ENCODE measurements at regions not wholly inside any gene's neighbourhood (a gene's known extent, or its start where the extent isn't known, plus 50 kb on each side); places are given as distances from the start of the nearest gene placed in this dataset.
"Not testable (repeated sequence)": the region's sequence is repeated elsewhere in the genome, so short reads cannot be mapped to it uniquely, and the experiment has no call there.

DNA sequence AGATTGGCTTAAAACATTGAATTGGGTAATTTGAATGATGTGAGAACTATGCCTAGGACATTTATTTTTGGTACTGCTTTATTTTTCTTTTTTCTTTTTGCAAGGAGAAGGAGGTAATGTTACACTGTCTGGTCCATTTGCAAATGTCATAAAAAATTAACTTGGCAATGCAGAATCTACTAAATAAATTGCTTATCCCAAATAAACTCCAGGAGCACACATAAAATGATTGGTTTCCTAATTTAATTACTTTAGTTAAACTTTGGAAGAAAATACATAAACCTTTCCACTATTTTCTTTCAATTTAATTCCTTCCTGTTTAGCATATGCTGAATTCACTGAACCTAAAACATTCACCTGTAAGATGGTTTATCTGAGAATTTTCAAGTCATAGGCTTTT lies 238.4 kb upstream of the ETAA1 start:
- Histone ChIP-seq H3K36me3 (no peaks in the 10 kb centered on the region), H3K27ac (no peak overlapping the region), H3K27me3 (no peaks in the 10 kb centered on the region), H3K9me3 (ENCODE audit: low read depth) (no peaks in the 10 kb centered on the region), H3K4me1 (ENCODE audit: low read depth) (no peaks in the 10 kb centered on the region), H3K4me3 (no peak overlapping the region)
- TF ChIP-seq CTCF (IDR thresholded peaks at IDR 0.05; ENCODE audit: low read depth, low read length): no peak
- DNase-seq (ENCODE audit: low read depth in 1 of 2, low spot score in 1 of 2): no peak

DNA sequence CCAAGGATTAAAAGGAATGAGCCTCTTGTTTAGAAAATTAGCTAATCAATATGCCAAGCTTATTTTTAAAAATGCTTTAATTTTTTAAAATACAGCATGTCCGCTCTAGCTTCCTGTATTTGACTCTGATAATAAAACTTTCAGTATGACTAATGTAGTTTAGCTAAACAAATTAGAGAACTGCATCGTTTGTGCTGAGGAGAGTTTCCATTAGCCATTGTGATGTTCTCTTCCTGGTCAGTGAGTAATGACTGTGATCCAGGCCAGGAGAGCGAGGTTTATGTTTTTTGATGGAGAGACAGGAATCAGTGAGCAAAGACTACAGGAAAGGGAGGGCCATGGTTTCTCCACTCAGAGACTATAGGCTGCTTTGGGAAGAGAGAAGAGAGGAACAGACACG lies 237.2 kb upstream of the ETAA1 start:
- no peak for TF ChIP-seq CTCF (IDR thresholded peaks at IDR 0.05; ENCODE audit: low read depth, low read length)
- no peak for DNase-seq (ENCODE audit: low read depth in 1 of 2, low spot score in 1 of 2)
- Histone ChIP-seq H3K4me1 (ENCODE audit: low read depth) (no peaks in the 10 kb centered on the region), H3K27me3 (no peaks in the 10 kb centered on the region), H3K9me3 (ENCODE audit: low read depth) (no peaks in the 10 kb centered on the region), H3K4me3 (no peak overlapping the region), H3K27ac (no peak overlapping the region), H3K36me3 (no peaks in the 10 kb centered on the region)

DNA sequence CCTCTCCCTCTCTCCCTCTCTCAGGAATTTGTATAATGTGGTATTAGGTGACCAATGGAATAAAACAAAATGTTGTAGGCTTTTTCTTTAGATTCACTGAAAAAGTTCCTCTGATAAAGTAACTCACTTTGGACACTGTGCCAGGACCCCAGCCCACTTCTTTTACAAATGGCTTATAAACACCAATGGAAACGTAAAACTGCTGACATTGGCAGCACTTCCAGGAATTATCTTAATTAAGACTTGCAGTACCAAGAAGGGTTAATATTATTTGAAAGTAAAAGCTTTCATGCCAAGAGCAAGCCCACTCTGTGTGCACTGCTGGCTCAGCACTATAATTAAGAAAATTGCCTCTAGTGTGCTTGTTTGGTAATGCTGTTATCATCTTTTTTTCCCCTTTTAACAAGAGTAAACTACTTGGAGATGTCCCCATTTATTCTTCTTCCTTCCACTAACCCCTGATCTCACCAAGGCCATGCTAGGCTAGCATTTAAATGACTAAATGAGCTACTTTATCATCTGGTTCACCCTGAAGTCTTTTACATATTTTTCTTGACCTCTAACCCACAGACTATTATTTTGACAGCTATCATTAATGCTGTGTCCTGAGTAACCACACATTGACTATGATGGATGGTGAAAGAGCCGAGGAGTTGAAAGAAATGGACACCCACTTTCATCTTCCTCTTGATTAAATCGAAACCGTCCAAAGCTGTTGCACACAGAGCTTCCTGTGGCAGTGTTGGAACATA lies 232.2 kb upstream of the ETAA1 start:
- no peaks in the 10 kb centered on the region for H3K9me3 ChIP-seq (ENCODE audit: low read depth)
- DNase-seq (ENCODE audit: low read depth in 1 of 2, low spot score in 1 of 2): no peak
- H3K4me3 ChIP-seq: no peak overlapping the region
- no peak for TF ChIP-seq CTCF (IDR thresholded peaks at IDR 0.05; ENCODE audit: low read depth, low read length)
- H3K27ac ChIP-seq: no peak overlapping the region
- H3K27me3 ChIP-seq: no peaks in the 10 kb centered on the region
- H3K36me3 ChIP-seq: no peaks in the 10 kb centered on the region
- no peaks in the 10 kb centered on the region for H3K4me1 ChIP-seq (ENCODE audit: low read depth)

- H3K4me3 ChIP-seq: no peak overlapping the region
These were observed 231.6 kb upstream of the ETAA1 start for GRCh38 chr2:67165523-67165990.

DNA sequence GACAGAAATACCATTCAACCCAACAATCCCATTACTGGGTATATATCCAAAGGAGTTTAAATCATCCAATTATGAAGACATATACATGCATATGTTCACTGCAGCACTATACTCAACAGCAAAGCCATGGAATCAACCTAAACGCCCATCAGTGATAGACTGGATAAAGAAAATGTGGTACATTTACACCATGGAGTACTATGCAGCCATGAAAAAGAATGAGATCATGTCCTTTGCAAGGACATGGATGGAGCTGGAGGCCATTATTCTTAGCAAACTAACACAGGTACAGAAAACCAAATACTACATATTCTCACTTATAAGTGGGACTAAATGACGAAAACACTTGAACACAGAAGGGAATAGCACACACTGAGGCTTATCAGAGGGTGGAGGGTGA lies 230.6 kb upstream of the ETAA1 start:
- not testable (repeated sequence) for H3K27me3 ChIP-seq; H3K9me3 ChIP-seq (ENCODE audit: low read depth); H3K4me3 ChIP-seq; DNase-seq (ENCODE audit: low read depth in 1 of 2, low spot score in 1 of 2); H3K4me1 ChIP-seq (ENCODE audit: low read depth); H3K27ac ChIP-seq; H3K36me3 ChIP-seq

More at GRCh38 chr2:67165523-67165990, 231.6 kb upstream of the ETAA1 start:
- DNase-seq (ENCODE audit: low read depth in 1 of 2, low spot score in 1 of 2): no peak
- Histone ChIP-seq H3K9me3 (ENCODE audit: low read depth) (no peaks in the 10 kb centered on the region), H3K27me3 (no peaks in the 10 kb centered on the region), H3K4me1 (ENCODE audit: low read depth) (no peaks in the 10 kb centered on the region), H3K27ac (no peak overlapping the region), H3K36me3 (no peaks in the 10 kb centered on the region)
- no peak for TF ChIP-seq CTCF (IDR thresholded peaks at IDR 0.05; ENCODE audit: low read depth, low read length)

GRCh38 chr2:67169417-67170140 lies 227.6 kb upstream of the ETAA1 start:
- Histone ChIP-seq H3K4me3 (no peak overlapping the region), H3K27ac (no peak overlapping the region), H3K9me3 (ENCODE audit: low read depth) (no peaks in the 10 kb centered on the region), H3K4me1 (ENCODE audit: low read depth) (no peaks in the 10 kb centered on the region), H3K36me3 (no peaks in the 10 kb centered on the region), H3K27me3 (no peaks in the 10 kb centered on the region)
- no peak for TF ChIP-seq CTCF (IDR thresholded peaks at IDR 0.05; ENCODE audit: low read depth, low read length)
- no peak for DNase-seq (ENCODE audit: low read depth in 1 of 2, low spot score in 1 of 2)

All from cardiac muscle cell (in vitro differentiated cells and primary cell).